ENCODE measurements at regions not wholly inside any gene's neighbourhood (a gene's known extent, or its start where the extent isn't known, plus 50 kb on each side); places are given as distances from the start of the nearest gene placed in this dataset.

GRCh38 chr18:22523481-22523880, 105.8 kb upstream of the CTAGE1 start:
- H3K36me3 ChIP-seq (ENCODE audit: insufficient read depth, low read length): no peaks in the 10 kb centered on the region
- H3K4me3 ChIP-seq (ENCODE audit: low read length, poor library complexity, severe bottlenecking): no peak overlapping the region
- H4K20me1 ChIP-seq (ENCODE audit: insufficient read depth, low read length, poor library complexity, severe bottlenecking): no peaks in the 10 kb centered on the region
- H3K9me3 ChIP-seq (ENCODE audit: insufficient read depth, low read depth, low read length): no peaks in the 10 kb centered on the region
- no peak overlapping the region for H3K9ac ChIP-seq (ENCODE audit: low read depth, low read length, poor library complexity, severe bottlenecking)
- H3K79me2 ChIP-seq (ENCODE audit: insufficient read depth, low read length): no peaks in the 10 kb centered on the region
- H3K9me2 ChIP-seq (replicated peaks; ENCODE audit: low read depth, low read length): no peaks in the 10 kb centered on the region
- H3K27me3 ChIP-seq (ENCODE audit: insufficient read depth, low read length, poor library complexity, severe bottlenecking): no peaks in the 10 kb centered on the region
- peak overlapping the region; percentile 19 for H3K4me2 ChIP-seq (ENCODE audit: low read depth, low read length, poor library complexity, severe bottlenecking)
- H3F3A ChIP-seq (ENCODE audit: low read depth): no peaks in the 10 kb centered on the region
- peak overlapping the region; percentile 14; the same call in 1 of the 2 replicates for H2AFZ ChIP-seq (ENCODE audit: low read length)
- H3K4me1 ChIP-seq (ENCODE audit: insufficient read depth, low read length, poor library complexity, severe bottlenecking): peaks cover 8% of the 10 kb centered on the region
- no peak for TF ChIP-seq CTCF (conservative IDR thresholded peaks at IDR 0.05; ENCODE audit: low read length)
- no peak for TF ChIP-seq EZH2phosphoT487 (IDR thresholded peaks at IDR 0.05; ENCODE audit: borderline replicate concordance)

GRCh38 chr18:22524783-22525182, 107.1 kb upstream of the CTAGE1 start:
- Histone ChIP-seq H3K9ac (ENCODE audit: low read depth, low read length, poor library complexity, severe bottlenecking) (no peak overlapping the region), H3K9me2 (replicated peaks; ENCODE audit: low read depth, low read length) (no peaks in the 10 kb centered on the region), H3K27me3 (ENCODE audit: insufficient read depth, low read length, poor library complexity, severe bottlenecking) (no peaks in the 10 kb centered on the region), H3K9me3 (ENCODE audit: insufficient read depth, low read depth, low read length) (no peaks in the 10 kb centered on the region), H3K36me3 (ENCODE audit: insufficient read depth, low read length) (no peaks in the 10 kb centered on the region), H3K4me1 (ENCODE audit: insufficient read depth, low read length, poor library complexity, severe bottlenecking) (peaks cover 8% of the 10 kb centered on the region), H2AFZ (ENCODE audit: low read length) (no peak overlapping the region), H3K79me2 (ENCODE audit: insufficient read depth, low read length) (no peaks in the 10 kb centered on the region), H3K4me2 (ENCODE audit: low read depth, low read length, poor library complexity, severe bottlenecking) (no peak overlapping the region), H4K20me1 (ENCODE audit: insufficient read depth, low read length, poor library complexity, severe bottlenecking) (no peaks in the 10 kb centered on the region), H3F3A (ENCODE audit: low read depth) (no peaks in the 10 kb centered on the region), H3K4me3 (ENCODE audit: low read length, poor library complexity, severe bottlenecking) (no peak overlapping the region)
- TF ChIP-seq EZH2phosphoT487 (IDR thresholded peaks at IDR 0.05; ENCODE audit: borderline replicate concordance) (no peak), CTCF (conservative IDR thresholded peaks at IDR 0.05; ENCODE audit: low read length) (no peak)

GRCh38 chr18:22525313-22525712, 107.6 kb upstream of the CTAGE1 start:
- Histone ChIP-seq H3K27me3 (ENCODE audit: insufficient read depth, low read length, poor library complexity, severe bottlenecking) (no peaks in the 10 kb centered on the region), H3K9me2 (replicated peaks; ENCODE audit: low read depth, low read length) (no peaks in the 10 kb centered on the region)

More at GRCh38 chr18:22525313-22525712, 107.6 kb upstream of the CTAGE1 start:
- Histone ChIP-seq H3K4me3 (ENCODE audit: low read length, poor library complexity, severe bottlenecking) (no peak overlapping the region), H3K9ac (ENCODE audit: low read depth, low read length, poor library complexity, severe bottlenecking) (no peak overlapping the region), H3K36me3 (ENCODE audit: insufficient read depth, low read length) (no peaks in the 10 kb centered on the region), H3K4me1 (ENCODE audit: insufficient read depth, low read length, poor library complexity, severe bottlenecking) (peaks cover 8% of the 10 kb centered on the region), H4K20me1 (ENCODE audit: insufficient read depth, low read length, poor library complexity, severe bottlenecking) (no peaks in the 10 kb centered on the region), H3K79me2 (ENCODE audit: insufficient read depth, low read length) (no peaks in the 10 kb centered on the region), H3K4me2 (ENCODE audit: low read depth, low read length, poor library complexity, severe bottlenecking) (no peak overlapping the region), H3K9me3 (ENCODE audit: insufficient read depth, low read depth, low read length) (no peaks in the 10 kb centered on the region), H3F3A (ENCODE audit: low read depth) (no peaks in the 10 kb centered on the region), H2AFZ (ENCODE audit: low read length) (no peak overlapping the region)
- TF ChIP-seq CTCF (conservative IDR thresholded peaks at IDR 0.05; ENCODE audit: low read length) (no peak), EZH2phosphoT487 (IDR thresholded peaks at IDR 0.05; ENCODE audit: borderline replicate concordance) (no peak)
